Heart left ventricle (tissue), 16 donors: ENCODE measurements at regions not wholly inside any gene's neighbourhood (a gene's known extent, or its start where the extent isn't known, plus 50 kb on each side); places are given as distances from the start of the nearest gene placed in this dataset.
A peak's percentile ranks its signal among the peaks of the same experiment; 100 is the strongest.

Source experiments
- ATAC-seq, 4 donors: fragments of 200-7000 bp; cut with Tn5 transposase; one replicate each; pipeline ENCODE4 v1.9.1; 2020 to 2022; ENCODE audit warnings: moderate library complexity in 4 of 4, mild to moderate bottlenecking in 3 of 4, moderate number of reproducible peaks in 1 of 4
- DNase-seq, 5 donors: peaks; one replicate each; pipeline ENCODE4 v3.0.0-alpha.2; 2020
- H3K27ac ChIP-seq, 12 donors: fragments of 200-600 bp; sonication (generic) in 4 of 12; one replicate each; pipeline versions ENCODE4 v1.5.0 to v1.8.0; 2016 to 2022; ENCODE audit warnings: mild to moderate bottlenecking in 2 of 12
- H3K27me3 ChIP-seq, 9 donors: fragments of 200-600 bp; sonication (generic) in 2 of 9; one replicate each; pipeline versions ENCODE4 v1.5.1 to v1.8.0; 2016 to 2022; ENCODE audit warnings: mild to moderate bottlenecking in 3 of 9
- H3K36me3 ChIP-seq, 9 donors: fragments of 200-600 bp; sonication (generic) in 2 of 9; one replicate each; pipeline versions ENCODE4 v1.5.0 to v1.8.0; 2018 to 2022; ENCODE audit warnings: mild to moderate bottlenecking in 2 of 9
- H3K4me1 ChIP-seq, 12 donors: fragments of 200-600 bp; sonication (generic) in 4 of 12; one replicate each; pipeline versions ENCODE4 v1.5.0 to v1.8.0; 2016 to 2022; ENCODE audit warnings: mild to moderate bottlenecking in 3 of 12
- H3K4me3 ChIP-seq, 12 donors: fragments of 200-600 bp; sonication (generic) in 4 of 12; one replicate each; pipeline versions ENCODE4 v1.5.0 to v1.8.0; 2017 to 2022; ENCODE audit warnings: mild to moderate bottlenecking in 9 of 12, moderate library complexity in 4 of 12
- H3K9me3 ChIP-seq, 12 donors: fragments of 200-600 bp; sonication (generic) in 4 of 12; one replicate each; pipeline versions ENCODE4 v1.5.0 to v1.8.0; 2016 to 2022; ENCODE audit warnings: mild to moderate bottlenecking in 1 of 12
- CTCF ChIP-seq, 12 donors: fragments of 200-600 bp; sonication (generic) in 4 of 12; IDR thresholded peaks; one replicate each; pipeline versions ENCODE4 v1.5.0 to v1.8.0; 2018 to 2022; ENCODE audit warnings: antibody characterized with exemption in 12 of 12, mild to moderate bottlenecking in 5 of 12
- POLR2A ChIP-seq, 2 donors: fragments of 450-650 bp; IDR thresholded peaks; one replicate each; pipeline ENCODE4 v1.6.1; 2017; ENCODE audit warnings: antibody characterized with exemption in 2 of 2, mild to moderate bottlenecking in 2 of 2, moderate library complexity in 2 of 2
- WGBS, 4 donors: extraction: QIAGEN DNeasy Blood & Tissue Kit in 2 of 4; methylation state at CpG; one replicate each; pipeline versions ENCODE4 v1.1.5 to v1.1.7; 2013 to 2018; 5-methylcytosine and 5-hydroxymethylcytosine counted together
- intact Hi-C, 10 donors: fragments of 100-400 bp; cut with DNase I; formaldehyde crosslinking; loops; one replicate each; pipeline versions ENCODE4 v1.11.1 to v1.14.2; 2022
- donor health status: ischemic (EF 13 %, LVEDD 7.1; RV severe dilation, severe dysfunction).
- donor health status: healthy with polysubstance abuse.
- donor health status: DM: no; HTN: yes; CAD: no.
- donor health status: DM: no; HTN: no; CAD: no.
- donor health status: ischemic (EF 25% LVEDD 6.9; RV normal size, moderate dysfunction).
- donor health status: ischemic (EF 25% LVEDD 5.7; RV mildly dilated, moderate dysfunction).
- donor health status: healthy.
- donor health status: DM: yes; HTN: yes; CAD: no.
- donor health status: ischemic (EF 35%, LVEDD 5.7; RV mildly dilated, moderate dysfunction).
- donor health status: nonischemic (EF 11% LVEDD 7.7; RV severe dilation, severe dysfunction).
- donor health status: DM: yes; HTN: yes; CAD: no.
- donor health status: PGD.
- donor health status: ischemic (EF 29% LVEDD 5.4; RV normal size, mild dysfunction).
- donor health status: nonischemic (EF 23%, LVEDD 6.1; RV moderate dilation, normal function).

DNA sequence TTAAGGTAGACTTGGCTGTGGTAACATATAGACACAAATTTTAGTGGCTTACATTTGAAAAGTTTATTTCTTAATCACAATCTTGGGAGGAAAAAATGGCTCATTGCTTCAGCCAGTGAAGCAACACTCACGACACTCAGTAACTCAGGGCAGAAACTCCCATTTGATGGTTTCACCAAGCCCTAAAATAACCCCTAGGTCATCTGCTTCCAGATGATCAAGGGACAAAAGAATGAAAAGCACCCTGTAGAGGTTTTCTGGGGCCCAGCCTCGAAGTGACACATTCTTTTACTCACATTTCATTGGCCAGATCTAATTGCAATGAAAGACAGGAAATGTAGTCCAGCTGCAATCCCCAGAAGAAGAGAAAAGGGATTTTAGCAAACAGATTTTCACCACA lies 275.9 kb downstream of the TMX3 start:
- DNase-seq, result peak in 2 of 5 donors; percentile 26 to 27
- peak overlapping the region in 7 of 12 donors; percentile 36 to 71 (median 54) for H3K27ac ChIP-seq
- H3K4me3 ChIP-seq, result peak overlapping the region in 1 of 12 donors; percentile 15
- H3K9me3 ChIP-seq, result peaks cover 0 to 10% (median 0%) of the 10 kb centered on the region in 12 donors
- no peaks in the 10 kb centered on the region for H3K36me3 ChIP-seq
- no peaks in the 10 kb centered on the region for H3K27me3 ChIP-seq
- WGBS, 4 donors, result 39 to 50% (median 43%) methylated on average over 2 of the region's 2 CpGs
- ATAC-seq, result peak; percentile 69 to 89 (median 81)
- H3K4me1 ChIP-seq, result no peaks in the 10 kb centered on the region
- intact Hi-C loops, result no loop called here
- TF ChIP-seq POLR2A (IDR thresholded peaks at IDR 0.05), result no peak
- TF ChIP-seq CTCF (IDR thresholded peaks at IDR 0.05), result no peak

- Histone ChIP-seq H3K9me3 (peaks cover 0 to 10% (median 0%) of the 10 kb centered on the region in 12 donors), H3K36me3 (no peaks in the 10 kb centered on the region), H3K27ac (peak overlapping the region in 7 of 12 donors; percentile 36 to 71 (median 54)), H3K27me3 (no peaks in the 10 kb centered on the region), H3K4me1 (no peaks in the 10 kb centered on the region), H3K4me3 (no peak overlapping the region)
- intact Hi-C loops, result no loop called here
- DNase-seq (no peak), ATAC-seq (no peak)
- WGBS, 4 donors, result 88 to 91% (median 90%) methylated on average over 3 of the region's 3 CpGs
- no peak for TF ChIP-seq CTCF (IDR thresholded peaks at IDR 0.05)
Observed at GRCh38 chr18:68438536-68438935, 276.4 kb downstream of the TMX3 start.

- Histone ChIP-seq H3K27me3 (no peaks in the 10 kb centered on the region), H3K4me3 (no peak overlapping the region), H3K36me3 (no peaks in the 10 kb centered on the region), H3K4me1 (no peaks in the 10 kb centered on the region), H3K27ac (no peak overlapping the region), H3K9me3 (peaks cover 0 to 10% (median 0%) of the 10 kb centered on the region in 12 donors)
- 62 to 66% (median 64%) methylated on average over 5 of the region's 5 CpGs for WGBS, 4 donors
- intact Hi-C loops, result no loop called here
- ATAC-seq (peak in 1 of 4 donors; percentile 53), DNase-seq (no peak)
- TF ChIP-seq CTCF (IDR thresholded peaks at IDR 0.05) (no peak), POLR2A (IDR thresholded peaks at IDR 0.05) (no peak)
Observed at GRCh38 chr18:68436485-68436884, 278.4 kb downstream of the TMX3 start.

DNA sequence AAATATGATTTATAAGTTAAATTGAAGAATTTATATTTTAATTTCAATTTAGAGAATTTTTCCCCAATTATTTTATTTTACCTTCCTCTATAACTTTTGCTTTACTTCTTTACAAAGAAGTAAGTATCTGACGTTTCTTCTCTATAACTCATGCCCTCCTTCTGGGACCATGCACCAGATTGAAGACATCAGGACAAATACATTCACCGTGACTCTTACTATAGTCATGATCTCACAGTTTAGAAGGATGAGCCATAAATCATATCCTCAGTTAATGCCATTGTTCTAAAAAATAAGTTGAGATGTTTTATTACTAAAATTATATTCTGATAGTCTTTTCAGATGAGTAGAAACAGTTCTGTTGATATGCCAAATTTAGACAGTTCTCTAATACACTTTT lies 279.3 kb downstream of the TMX3 start:
- WGBS, 4 donors, result 79 to 87% (median 85%) methylated on average over 2 of the region's 2 CpGs
- Histone ChIP-seq H3K4me3 (no peak overlapping the region), H3K27me3 (no peaks in the 10 kb centered on the region), H3K9me3 (peaks cover 0 to 10% (median 0%) of the 10 kb centered on the region in 12 donors), H3K27ac (no peak overlapping the region), H3K36me3 (no peaks in the 10 kb centered on the region), H3K4me1 (no peaks in the 10 kb centered on the region)
- DNase-seq (no peak), ATAC-seq (no peak)
- TF ChIP-seq POLR2A (IDR thresholded peaks at IDR 0.05) (no peak), CTCF (IDR thresholded peaks at IDR 0.05) (no peak)
- intact Hi-C loops, result no loop called here
